H1 (cell line): ENCODE measurements at regions not wholly inside any gene's neighbourhood (a gene's known extent, or its start where the extent isn't known, plus 50 kb on each side); places are given as distances from the start of the nearest gene placed in this dataset.

Source experiments
- EP300 ChIP-seq, 2 experiments: IDR thresholded peaks; 1 replicate in 1 of 2; 2 replicates in 1 of 2; pipeline ENCODE4 v1.6.1; 2011 to 2012; ENCODE audit warnings: low read depth in 2 of 2, low read length in 2 of 2, mild to moderate bottlenecking in 2 of 2, borderline replicate concordance in 1 of 2, inconsistent platforms in 1 of 2, moderate library complexity in 1 of 2
- JUN ChIP-seq: IDR thresholded peaks from 2 replicates; pipeline ENCODE4 v1.6.1; 2011; ENCODE audit warnings: low read depth, mild to moderate bottlenecking, improper control_type of control experiment, low read length
- POLR2A ChIP-seq, 2 experiments: IDR thresholded peaks; 1 replicate in 1 of 2; 2 replicates in 1 of 2; pipeline ENCODE4 v1.6.1; 2011; ENCODE audit warnings: low read depth in 2 of 2, low read length in 2 of 2, mild to moderate bottlenecking in 2 of 2; ENCODE audit errors: control extremely low read depth in 1 of 2
- POLR2AphosphoS5 ChIP-seq: IDR thresholded peaks from 2 replicates; pipeline ENCODE4 v1.6.1; 2011; ENCODE audit warnings: low read depth, low read length
- RAD21 ChIP-seq, 2 experiments: IDR thresholded peaks in 1 of 2; conservative IDR thresholded peaks in 1 of 2; 2 replicates each; pipeline ENCODE4 v1.6.1; 2011; ENCODE audit warnings: low read depth in 2 of 2, low read length in 2 of 2, improper control_type of control experiment in 1 of 2, inconsistent platforms in 1 of 2, mild to moderate bottlenecking in 1 of 2, moderate library complexity in 1 of 2
- RXRA ChIP-seq: IDR thresholded peaks from 2 replicates; pipeline ENCODE4 v1.6.1; 2011; ENCODE audit warnings: low read depth, mild to moderate bottlenecking, low read length, moderate library complexity; ENCODE audit not compliant: insufficient read depth
- SRF ChIP-seq: IDR thresholded peaks from 2 replicates; pipeline ENCODE4 v1.6.1; 2011; ENCODE audit warnings: mild to moderate bottlenecking, low read depth, low read length, moderate library complexity
- TF ChIP-seq, protein P1 (sequence below), 3 experiments: IDR thresholded peaks; 1 replicate in 2 of 3; 2 replicates in 1 of 3; pipeline versions ENCODE4 v1.5.1 to v1.6.1; 2011; ENCODE audit warnings: low read length in 3 of 3, mild to moderate bottlenecking in 3 of 3, inconsistent platforms in 2 of 3, low read depth in 1 of 3, moderate library complexity in 1 of 3; ENCODE audit not compliant: insufficient read depth in 1 of 3; ENCODE audit errors: control extremely low read depth in 1 of 3

DNA sequence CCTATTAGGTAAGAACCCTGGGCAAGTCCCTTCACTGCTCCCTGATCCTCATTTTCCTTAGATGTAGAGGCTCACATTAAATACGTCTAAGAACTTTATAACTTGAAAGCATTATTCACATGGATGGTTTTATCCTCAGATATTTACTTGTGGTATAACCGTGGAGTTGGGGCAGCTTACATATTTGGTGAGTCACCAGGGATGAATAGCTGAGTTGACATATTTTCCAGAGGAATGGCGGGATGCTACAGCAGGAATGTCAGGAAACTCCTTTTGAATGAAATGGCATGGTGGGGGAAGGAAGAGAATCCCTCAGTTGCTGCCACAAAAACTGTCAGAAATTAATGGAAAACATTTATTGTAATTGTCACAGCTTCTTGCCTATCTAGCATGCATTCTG lies 165.3 kb upstream of the RPS6KA3 start:
- no peak for TF ChIP-seq EP300 (IDR thresholded peaks at IDR 0.05; ENCODE audit: borderline replicate concordance in 1 of 2, low read depth in 2 of 2, low read length in 2 of 2)
- TF ChIP-seq POLR2A (IDR thresholded peaks at IDR 0.05; ENCODE audit: control extremely low read depth in 1 of 2, low read depth in 2 of 2, low read length in 2 of 2): no peak
- TF ChIP-seq RAD21 (IDR thresholded peaks at IDR 0.05 in 1 of 2, conservative IDR thresholded peaks at IDR 0.05 in 1 of 2; ENCODE audit: low read depth in 2 of 2, low read length in 2 of 2): no peak
- no peak for TF ChIP-seq POLR2AphosphoS5
- TF ChIP-seq, protein P1, sequence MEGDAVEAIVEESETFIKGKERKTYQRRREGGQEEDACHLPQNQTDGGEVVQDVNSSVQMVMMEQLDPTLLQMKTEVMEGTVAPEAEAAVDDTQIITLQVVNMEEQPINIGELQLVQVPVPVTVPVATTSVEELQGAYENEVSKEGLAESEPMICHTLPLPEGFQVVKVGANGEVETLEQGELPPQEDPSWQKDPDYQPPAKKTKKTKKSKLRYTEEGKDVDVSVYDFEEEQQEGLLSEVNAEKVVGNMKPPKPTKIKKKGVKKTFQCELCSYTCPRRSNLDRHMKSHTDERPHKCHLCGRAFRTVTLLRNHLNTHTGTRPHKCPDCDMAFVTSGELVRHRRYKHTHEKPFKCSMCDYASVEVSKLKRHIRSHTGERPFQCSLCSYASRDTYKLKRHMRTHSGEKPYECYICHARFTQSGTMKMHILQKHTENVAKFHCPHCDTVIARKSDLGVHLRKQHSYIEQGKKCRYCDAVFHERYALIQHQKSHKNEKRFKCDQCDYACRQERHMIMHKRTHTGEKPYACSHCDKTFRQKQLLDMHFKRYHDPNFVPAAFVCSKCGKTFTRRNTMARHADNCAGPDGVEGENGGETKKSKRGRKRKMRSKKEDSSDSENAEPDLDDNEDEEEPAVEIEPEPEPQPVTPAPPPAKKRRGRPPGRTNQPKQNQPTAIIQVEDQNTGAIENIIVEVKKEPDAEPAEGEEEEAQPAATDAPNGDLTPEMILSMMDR (IDR thresholded peaks at IDR 0.05; ENCODE audit: control extremely low read depth in 1 of 3, insufficient read depth in 1 of 3, low read depth in 1 of 3, low read length in 3 of 3): no peak
- TF ChIP-seq SRF: no peak
- no peak for TF ChIP-seq JUN
- no peak for TF ChIP-seq RXRA
